ENCODE measurements at regions not wholly inside any gene's neighbourhood (a gene's known extent, or its start where the extent isn't known, plus 50 kb on each side); places are given as distances from the start of the nearest gene placed in this dataset.

GRCh38 chr16:64352246-64352645, 769.6 kb downstream of the CDH11 start:
- TF ChIP-seq CTCF (IDR thresholded peaks at IDR 0.05), result no peak
- no peak for TF ChIP-seq POLR2A (IDR thresholded peaks at IDR 0.05)
- TF ChIP-seq POLR2AphosphoS5 (IDR thresholded peaks at IDR 0.05), result no peak

All from transverse colon (tissue), 4 donors.